VCaP (cell line): ENCODE measurements at regions not wholly inside any gene's neighbourhood (a gene's known extent, or its start where the extent isn't known, plus 50 kb on each side); places are given as distances from the start of the nearest gene placed in this dataset.

ENCODE experiments used
- H3K27ac ChIP-seq: fragments of 450-650 bp; 2 replicates; pipeline ENCODE4 v1.5.1; 2017
- TF ChIP-seq, protein P1 (sequence below): fragments of 450-650 bp; conservative IDR thresholded peaks from 2 replicates; pipeline ENCODE4 v1.5.1; 2017; ENCODE audit warnings: mild to moderate bottlenecking, moderate library complexity

DNA sequence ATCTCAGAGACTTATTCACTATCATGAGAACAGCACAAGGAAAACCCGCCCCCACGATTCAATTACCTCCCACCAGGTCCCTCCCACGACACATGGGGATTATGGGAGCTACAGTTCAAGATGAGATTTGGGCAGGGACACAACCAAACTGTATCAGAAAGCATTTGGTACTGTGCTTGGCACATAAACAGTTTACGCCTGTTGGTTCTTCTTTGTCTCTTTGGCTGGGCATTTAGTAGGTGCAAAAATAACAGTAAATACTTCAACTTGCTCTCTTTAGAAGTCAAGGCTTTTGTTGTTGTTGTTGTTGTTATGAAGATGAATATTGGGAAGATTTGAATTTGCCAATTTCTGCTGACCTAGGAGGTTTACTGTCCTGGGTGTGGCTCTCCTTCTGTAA is 175.4 kb upstream of the IGSF21 start:
- TF ChIP-seq, protein P1, sequence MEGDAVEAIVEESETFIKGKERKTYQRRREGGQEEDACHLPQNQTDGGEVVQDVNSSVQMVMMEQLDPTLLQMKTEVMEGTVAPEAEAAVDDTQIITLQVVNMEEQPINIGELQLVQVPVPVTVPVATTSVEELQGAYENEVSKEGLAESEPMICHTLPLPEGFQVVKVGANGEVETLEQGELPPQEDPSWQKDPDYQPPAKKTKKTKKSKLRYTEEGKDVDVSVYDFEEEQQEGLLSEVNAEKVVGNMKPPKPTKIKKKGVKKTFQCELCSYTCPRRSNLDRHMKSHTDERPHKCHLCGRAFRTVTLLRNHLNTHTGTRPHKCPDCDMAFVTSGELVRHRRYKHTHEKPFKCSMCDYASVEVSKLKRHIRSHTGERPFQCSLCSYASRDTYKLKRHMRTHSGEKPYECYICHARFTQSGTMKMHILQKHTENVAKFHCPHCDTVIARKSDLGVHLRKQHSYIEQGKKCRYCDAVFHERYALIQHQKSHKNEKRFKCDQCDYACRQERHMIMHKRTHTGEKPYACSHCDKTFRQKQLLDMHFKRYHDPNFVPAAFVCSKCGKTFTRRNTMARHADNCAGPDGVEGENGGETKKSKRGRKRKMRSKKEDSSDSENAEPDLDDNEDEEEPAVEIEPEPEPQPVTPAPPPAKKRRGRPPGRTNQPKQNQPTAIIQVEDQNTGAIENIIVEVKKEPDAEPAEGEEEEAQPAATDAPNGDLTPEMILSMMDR, result no peak
- no peak overlapping the region for H3K27ac ChIP-seq

DNA sequence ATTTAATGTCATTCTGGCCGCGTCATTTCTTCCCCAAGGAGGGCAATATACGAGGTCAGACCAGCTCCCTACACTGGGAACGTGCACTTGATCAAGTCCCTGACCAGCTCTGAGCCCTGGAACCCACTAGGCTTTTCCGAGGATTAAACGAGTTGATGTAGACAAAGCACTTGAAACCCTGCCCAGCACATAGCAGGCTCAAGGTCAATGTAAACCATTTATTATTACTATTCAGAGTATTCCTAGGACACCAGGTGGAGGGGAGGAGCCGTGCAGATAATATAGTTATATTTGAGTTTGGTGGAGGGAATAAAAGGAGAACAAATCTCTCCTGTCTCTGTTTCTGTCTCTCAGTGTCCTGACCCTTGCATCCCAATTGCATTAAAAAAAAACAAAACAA is 174.1 kb upstream of the IGSF21 start:
- TF ChIP-seq, protein P1, result no peak
- no peak overlapping the region for H3K27ac ChIP-seq

DNA sequence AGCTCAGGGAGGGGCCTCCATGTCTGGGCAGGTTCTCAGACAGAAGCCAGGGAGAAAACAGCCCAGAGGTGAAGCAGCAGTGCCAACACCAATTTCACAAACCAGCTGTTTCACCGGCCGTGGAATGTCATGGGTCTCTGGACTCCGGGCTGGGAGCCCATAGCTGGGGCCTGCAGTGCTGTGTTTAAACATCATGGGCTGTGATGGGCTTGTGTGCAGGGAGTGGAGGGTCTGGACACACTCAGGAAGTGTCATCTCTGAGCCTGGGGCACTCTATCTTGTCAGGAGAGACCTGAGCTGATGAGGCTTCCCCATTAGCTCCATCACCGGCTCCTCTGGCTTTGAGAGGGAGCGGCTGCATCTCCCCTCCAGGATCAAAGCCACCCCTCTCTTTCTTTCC is 173.6 kb upstream of the IGSF21 start:
- TF ChIP-seq, protein P1, result no peak
- H3K27ac ChIP-seq, result no peak overlapping the region

DNA sequence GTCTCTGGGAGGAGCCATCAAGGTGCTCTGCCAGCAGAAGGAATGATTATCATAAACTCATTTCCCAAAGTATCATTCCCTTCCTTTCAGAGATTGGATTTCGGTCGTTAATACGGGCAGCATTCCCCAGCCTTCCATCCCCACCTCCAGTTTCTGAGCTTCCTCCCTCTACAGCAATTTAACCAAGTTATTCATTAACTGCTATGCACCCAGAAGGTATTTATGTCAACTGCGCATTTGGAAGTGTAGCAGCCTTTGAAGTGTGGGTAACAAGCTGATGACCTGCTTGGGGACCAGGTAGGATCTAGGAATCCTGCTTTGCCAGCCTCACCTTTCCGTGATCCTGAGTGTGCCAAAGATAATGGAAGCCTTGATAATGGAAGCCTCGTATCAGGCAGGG is 172.4 kb upstream of the IGSF21 start:
- TF ChIP-seq, protein P1, result no peak
- no peak overlapping the region for H3K27ac ChIP-seq

DNA sequence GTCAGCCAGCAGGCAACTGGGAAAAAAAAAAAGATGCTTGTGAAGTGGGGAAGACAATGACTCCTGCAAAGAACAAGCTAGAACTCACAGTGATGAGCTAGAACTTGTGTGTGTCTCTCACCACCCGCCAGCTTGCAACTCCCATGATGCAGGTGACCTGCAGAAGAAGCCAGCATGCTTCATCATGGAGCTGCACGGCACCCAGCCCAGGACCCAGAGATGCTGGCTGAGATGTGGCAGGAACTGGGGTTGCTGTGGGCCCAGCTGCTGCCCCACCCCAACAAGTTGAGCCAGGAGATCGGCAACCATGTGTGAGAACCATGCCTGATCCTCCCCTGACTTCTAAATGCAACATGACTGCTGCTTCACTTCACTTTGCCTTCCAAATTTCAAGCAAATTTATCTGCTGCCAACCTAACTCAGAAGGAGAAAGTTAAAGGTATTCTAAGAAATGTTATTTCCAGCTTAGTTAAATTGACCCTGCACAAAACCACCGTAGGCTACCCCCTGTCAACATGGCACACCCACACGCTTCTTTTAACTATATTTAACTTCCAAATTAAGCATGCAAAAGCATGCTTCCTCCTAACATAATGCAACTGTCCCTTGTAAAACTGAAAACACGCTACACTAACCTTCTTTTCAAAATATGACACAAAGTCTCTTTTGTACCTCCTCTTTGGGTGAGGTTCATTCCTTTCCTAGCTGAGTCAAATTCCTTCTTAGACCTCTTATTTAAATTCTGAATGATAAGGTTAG is 166.0 kb upstream of the IGSF21 start:
- TF ChIP-seq, protein P1, result no peak
- H3K27ac ChIP-seq, result no peak overlapping the region

DNA sequence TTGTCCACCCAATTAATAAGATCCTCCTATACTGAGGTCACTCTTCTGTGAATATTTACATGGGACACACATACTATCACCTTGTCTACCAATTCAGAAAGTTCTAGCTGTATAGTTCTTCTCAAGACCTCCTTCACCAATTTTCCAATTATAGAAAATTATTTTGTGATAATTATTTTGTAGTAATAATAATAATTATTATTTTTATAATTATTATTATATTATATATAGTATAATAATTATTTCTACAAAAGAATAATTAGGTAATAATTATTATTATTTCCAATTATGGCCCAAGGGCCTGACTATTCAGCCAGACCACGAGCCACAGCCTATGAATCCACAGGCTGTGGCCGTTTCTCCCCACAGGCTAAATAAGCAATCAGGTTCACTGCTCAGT is 164.1 kb upstream of the IGSF21 start:
- no peak overlapping the region for H3K27ac ChIP-seq
- TF ChIP-seq, protein P1, result no peak

DNA sequence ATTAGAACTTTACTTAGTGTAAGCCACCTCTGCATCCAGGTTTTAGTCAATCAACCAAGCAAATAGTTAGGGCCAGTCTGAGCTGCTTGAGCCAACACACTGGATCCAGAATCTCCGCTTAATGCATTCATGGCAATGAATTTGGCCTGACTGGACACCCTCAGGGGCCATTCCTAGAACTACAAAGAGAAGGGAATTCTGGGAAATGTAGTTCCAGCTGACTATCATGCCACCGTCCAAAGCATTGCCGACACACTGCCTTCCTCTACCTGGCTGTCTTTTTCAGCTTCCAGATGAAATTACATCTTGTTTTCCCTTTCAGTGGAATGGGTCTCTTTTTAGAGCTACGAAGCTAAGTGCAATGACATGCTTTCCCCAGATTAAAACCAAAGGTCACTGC is 163.0 kb upstream of the IGSF21 start:
- H3K27ac ChIP-seq, result no peak overlapping the region
- TF ChIP-seq, protein P1, result no peak
